Transverse colon (tissue), 4 donors: ENCODE measurements at regions not wholly inside any gene's neighbourhood (a gene's known extent, or its start where the extent isn't known, plus 50 kb on each side); places are given as distances from the start of the nearest gene placed in this dataset.
A peak's percentile ranks its signal among the peaks of the same experiment; 100 is the strongest.

Experiments
- DNase-seq: peaks from one replicate; pipeline ENCODE4 v3.0.0-alpha.2; 2019
- H3K27ac ChIP-seq, 4 donors: fragments of 200-600 bp; sonication (generic); 2 replicates each; pipeline ENCODE4 v1.5.1; 2016 to 2018; ENCODE audit warnings: inconsistent platforms in 4 of 4
- H3K27me3 ChIP-seq: fragments of 200-600 bp; sonication (generic); 2 replicates; pipeline ENCODE4 v1.5.1; 2017; ENCODE audit warnings: inconsistent platforms
- H3K36me3 ChIP-seq, 4 donors: fragments of 200-600 bp; sonication (generic); 2 replicates each; pipeline ENCODE4 v1.5.1; 2017 to 2019; ENCODE audit warnings: inconsistent platforms in 4 of 4
- H3K4me1 ChIP-seq, 4 donors: fragments of 200-600 bp; sonication (generic); 2 replicates each; pipeline ENCODE4 v1.5.1; 2017 to 2020; ENCODE audit warnings: inconsistent platforms in 4 of 4
- H3K4me3 ChIP-seq, 4 donors: fragments of 200-600 bp; sonication (generic); 1 replicate in 1 of 4; 2 replicates in 3 of 4; pipeline versions ENCODE4 v1.5.1 to v1.6.1; 2017 to 2019; ENCODE audit warnings: inconsistent platforms in 4 of 4
- H3K9me3 ChIP-seq, 2 donors: fragments of 200-600 bp; sonication (generic); 2 replicates each; pipeline ENCODE4 v1.5.1; 2017 to 2019; ENCODE audit warnings: inconsistent platforms in 2 of 2
- EP300 ChIP-seq: sonication (generic); formaldehyde crosslinking; IDR thresholded peaks from one replicate; pipeline ENCODE4 v1.6.1; 2017; ENCODE audit warnings: antibody characterized with exemption, low read depth
- POLR2A ChIP-seq: fragments of 450-650 bp; IDR thresholded peaks from one replicate; pipeline ENCODE4 v1.6.1; 2016; ENCODE audit warnings: antibody characterized with exemption, mild to moderate bottlenecking, moderate library complexity
- POLR2AphosphoS5 ChIP-seq, 3 donors: sonication (generic); formaldehyde crosslinking; IDR thresholded peaks; one replicate each; pipeline ENCODE4 v1.6.1; 2016; ENCODE audit warnings: antibody characterized with exemption in 3 of 3
- WGBS, 2 donors: methylation state at CpG; one replicate each; pipeline ENCODE4 v1.1.5; 2018; ENCODE audit warnings: low coverage in 1 of 2; 5-methylcytosine and 5-hydroxymethylcytosine counted together
- in situ Hi-C, 4 donors: fragments of 200-750 bp; cut with MboI; loops; one replicate each; pipeline versions ENCODE4 v1.15.0 to v1.15.1; 2017; ENCODE audit warnings: low sequenced_read_pairs in 3 of 4, low pct_ligation_motif_present in 1 of 4, low pct_unique_long_range_greater_than_20kb in 1 of 4
- intact Hi-C: fragments of 100-400 bp; cut with DNase I; formaldehyde crosslinking; loops from one replicate; pipeline ENCODE4 v1.15.1; 2023; ENCODE audit warnings: low total_unique reads
- TF ChIP-seq, protein P1 (sequence below), 5 experiments: fragments of 200-600 bp in 3 of 5; fragments of 450-650 bp in 2 of 5; sonication (generic) in 3 of 5; IDR thresholded peaks; 1 replicate in 2 of 5; 2 replicates in 3 of 5; pipeline ENCODE4 v1.5.1; 2016 to 2017; ENCODE audit warnings: antibody characterized with exemption in 5 of 5, inconsistent platforms in 3 of 5, mild to moderate bottlenecking in 2 of 5, moderate library complexity in 1 of 5

DNA sequence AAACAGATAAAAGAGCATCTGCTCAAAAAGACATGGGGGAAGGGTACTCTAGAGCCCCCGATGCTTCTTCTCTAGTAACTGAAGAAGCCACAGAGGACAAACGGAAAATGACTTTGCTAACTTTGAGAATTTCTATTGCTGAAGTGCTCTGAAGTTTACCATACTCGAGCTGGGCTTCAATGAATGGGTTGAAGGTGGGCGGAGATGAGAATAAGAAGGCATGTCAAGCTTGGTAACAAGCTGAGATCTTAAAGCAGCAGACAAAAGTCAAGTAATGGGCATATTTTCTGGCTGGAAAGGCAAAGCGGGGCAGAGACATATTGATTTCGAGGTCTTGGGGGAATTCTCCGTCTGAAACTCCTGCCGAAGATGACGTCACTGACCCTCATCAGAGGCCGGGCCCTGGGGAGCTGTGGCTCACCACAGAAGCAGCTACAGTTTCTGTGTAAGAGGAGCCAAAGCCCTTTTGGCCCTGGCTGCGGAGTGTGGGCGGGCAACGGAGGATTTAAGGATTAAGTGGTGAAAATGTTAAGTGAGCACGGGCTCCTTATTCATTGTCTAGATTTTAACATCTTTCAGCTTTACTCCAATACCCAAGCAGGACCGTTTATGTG is 115.8 kb upstream of the SLIT3 start:
- 55 to 59% methylated on average over 15 of the region's 15 CpGs for WGBS, 2 donors
- no peaks in the 10 kb centered on the region for H3K27me3 ChIP-seq
- no peaks in the 10 kb centered on the region for H3K9me3 ChIP-seq
- no peaks in the 10 kb centered on the region for H3K4me1 ChIP-seq
- in situ Hi-C loops (no loop called here), intact Hi-C loops (no loop called here)
- no peak overlapping the region for H3K27ac ChIP-seq
- no peaks in the 10 kb centered on the region for H3K36me3 ChIP-seq
- DNase-seq, result peak; percentile 13
- H3K4me3 ChIP-seq, result no peak overlapping the region
- TF ChIP-seq, protein P1, sequence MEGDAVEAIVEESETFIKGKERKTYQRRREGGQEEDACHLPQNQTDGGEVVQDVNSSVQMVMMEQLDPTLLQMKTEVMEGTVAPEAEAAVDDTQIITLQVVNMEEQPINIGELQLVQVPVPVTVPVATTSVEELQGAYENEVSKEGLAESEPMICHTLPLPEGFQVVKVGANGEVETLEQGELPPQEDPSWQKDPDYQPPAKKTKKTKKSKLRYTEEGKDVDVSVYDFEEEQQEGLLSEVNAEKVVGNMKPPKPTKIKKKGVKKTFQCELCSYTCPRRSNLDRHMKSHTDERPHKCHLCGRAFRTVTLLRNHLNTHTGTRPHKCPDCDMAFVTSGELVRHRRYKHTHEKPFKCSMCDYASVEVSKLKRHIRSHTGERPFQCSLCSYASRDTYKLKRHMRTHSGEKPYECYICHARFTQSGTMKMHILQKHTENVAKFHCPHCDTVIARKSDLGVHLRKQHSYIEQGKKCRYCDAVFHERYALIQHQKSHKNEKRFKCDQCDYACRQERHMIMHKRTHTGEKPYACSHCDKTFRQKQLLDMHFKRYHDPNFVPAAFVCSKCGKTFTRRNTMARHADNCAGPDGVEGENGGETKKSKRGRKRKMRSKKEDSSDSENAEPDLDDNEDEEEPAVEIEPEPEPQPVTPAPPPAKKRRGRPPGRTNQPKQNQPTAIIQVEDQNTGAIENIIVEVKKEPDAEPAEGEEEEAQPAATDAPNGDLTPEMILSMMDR (IDR thresholded peaks at IDR 0.05), result no peak
- TF ChIP-seq POLR2A (no peak), EP300 (no peak), POLR2AphosphoS5 (IDR thresholded peaks at IDR 0.05) (no peak)

DNA sequence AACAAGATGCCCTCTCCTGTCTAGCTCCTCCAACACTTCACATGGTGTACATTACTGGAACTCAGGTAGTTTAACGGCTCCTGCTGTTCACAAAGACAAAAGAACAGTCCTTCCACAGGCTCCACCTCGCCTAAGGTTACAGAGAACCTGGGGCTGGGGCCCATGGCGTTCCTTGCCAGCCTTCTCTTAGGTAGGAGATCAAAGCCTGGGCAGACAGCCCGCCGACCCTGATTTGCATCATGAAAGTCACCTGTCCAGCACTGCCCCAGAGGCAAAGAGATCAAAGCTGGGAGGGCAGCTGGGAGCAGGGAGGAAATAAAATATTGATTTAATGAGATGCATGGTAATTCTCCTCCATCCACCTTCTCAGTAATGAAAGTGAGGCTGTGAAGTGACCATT is 115.0 kb upstream of the SLIT3 start:
- Histone ChIP-seq H3K27ac (no peak overlapping the region), H3K4me3 (no peak overlapping the region), H3K36me3 (no peaks in the 10 kb centered on the region), H3K4me1 (no peaks in the 10 kb centered on the region), H3K9me3 (no peaks in the 10 kb centered on the region), H3K27me3 (no peaks in the 10 kb centered on the region)
- WGBS, 2 donors, result 69% methylated on average over 5 of the region's 5 CpGs; no CpG with 5 or more reads in 1 of the 2 donors
- in situ Hi-C loops, result no loop called here
- no peak for DNase-seq
- intact Hi-C loops, result no loop called here
- TF ChIP-seq POLR2A (no peak), POLR2AphosphoS5 (IDR thresholded peaks at IDR 0.05) (no peak), EP300 (no peak)
- TF ChIP-seq, protein P1 (IDR thresholded peaks at IDR 0.05), result no peak

DNA sequence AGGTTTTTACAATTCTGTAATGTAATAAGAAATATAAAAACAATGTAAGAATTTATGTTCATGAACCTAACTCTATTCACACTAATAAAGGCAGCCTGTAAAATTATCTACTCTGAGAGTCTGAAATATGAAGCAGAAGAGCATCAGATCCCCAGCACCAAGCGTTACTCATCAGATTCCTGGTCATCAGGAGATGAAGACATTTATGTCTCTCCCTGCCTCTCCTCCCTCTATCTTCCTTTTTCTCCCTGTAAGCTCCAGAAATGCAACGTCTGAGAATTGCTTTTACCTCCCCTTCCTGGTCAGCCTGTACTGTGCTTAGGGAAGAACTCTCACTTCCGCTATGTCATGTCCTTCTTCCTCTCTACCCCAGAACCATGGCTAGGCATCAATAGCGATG is 114.4 kb upstream of the SLIT3 start:
- Histone ChIP-seq H3K36me3 (no peaks in the 10 kb centered on the region), H3K27me3 (no peaks in the 10 kb centered on the region), H3K4me1 (no peaks in the 10 kb centered on the region), H3K27ac (no peak overlapping the region), H3K4me3 (no peak overlapping the region), H3K9me3 (no peaks in the 10 kb centered on the region)
- TF ChIP-seq EP300, result no peak
- TF ChIP-seq, protein P1 (IDR thresholded peaks at IDR 0.05), result no peak
- TF ChIP-seq POLR2AphosphoS5 (IDR thresholded peaks at IDR 0.05), result no peak
- TF ChIP-seq POLR2A, result no peak
- DNase-seq, result no peak
- in situ Hi-C loops (no loop called here), intact Hi-C loops (no loop called here)
- WGBS, 2 donors, result 73 to 100% methylated on average over 1 to 4 of the region's 4 CpGs

DNA sequence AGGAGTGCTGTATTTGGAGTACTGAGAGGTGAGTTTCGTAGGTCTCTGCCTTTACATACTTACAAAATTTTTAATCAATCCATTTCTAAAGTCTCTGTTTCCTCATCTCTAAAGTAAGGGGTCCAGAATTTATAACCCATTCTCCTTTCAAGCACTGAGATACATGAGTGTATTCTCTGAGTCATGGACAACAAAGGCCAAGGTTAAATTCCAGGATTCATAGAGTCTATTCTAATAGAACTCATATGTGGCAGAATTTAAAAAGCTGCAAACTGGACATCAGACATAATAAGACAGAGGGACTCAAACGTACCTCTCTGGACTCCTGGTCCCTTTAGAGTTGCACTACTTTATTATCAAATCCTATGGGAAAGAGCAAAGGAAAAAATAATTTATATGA is 112.5 kb upstream of the SLIT3 start:
- H3K36me3 ChIP-seq, result no peaks in the 10 kb centered on the region
- in situ Hi-C loops (no loop called here), intact Hi-C loops (no loop called here)
- DNase-seq, result no peak
- TF ChIP-seq, protein P1 (IDR thresholded peaks at IDR 0.05), result no peak
- TF ChIP-seq POLR2A (no peak), EP300 (no peak), POLR2AphosphoS5 (IDR thresholded peaks at IDR 0.05) (no peak)
- H3K27ac ChIP-seq, result no peak overlapping the region
- no peaks in the 10 kb centered on the region for H3K9me3 ChIP-seq
- no peaks in the 10 kb centered on the region for H3K27me3 ChIP-seq
- 32 to 52% methylated on average over 2 of the region's 2 CpGs for WGBS, 2 donors
- no peak overlapping the region for H3K4me3 ChIP-seq
- no peaks in the 10 kb centered on the region for H3K4me1 ChIP-seq
